LNCAP (cell line): ENCODE measurements at regions not wholly inside any gene's neighbourhood (a gene's known extent, or its start where the extent isn't known, plus 50 kb on each side); places are given as distances from the start of the nearest gene placed in this dataset.

Experiments used
- CTCF ChIP-seq: fragments of 450-650 bp; IDR thresholded peaks from 2 replicates; pipeline ENCODE4 v1.5.1; 2017; ENCODE audit warnings: mild to moderate bottlenecking

GRCh38 chr16:88309908-88310265 lies 72.9 kb upstream of the ZNF469 start:
- TF ChIP-seq CTCF = peak; percentile 30; the same call in 1 of the 2 replicates

GRCh38 chr16:88310796-88311605 lies 71.8 kb upstream of the ZNF469 start:
- TF ChIP-seq CTCF = no peak

GRCh38 chr16:88312732-88313131 lies 70.0 kb upstream of the ZNF469 start:
- TF ChIP-seq CTCF = no peak

- TF ChIP-seq CTCF = no peak
Measured at GRCh38 chr16:88314991-88315542, 67.7 kb upstream of the ZNF469 start.

GRCh38 chr16:88315543-88316105 lies 67.1 kb upstream of the ZNF469 start:
- no peak for TF ChIP-seq CTCF

GRCh38 chr16:88316151-88316550 lies 66.6 kb upstream of the ZNF469 start:
- TF ChIP-seq CTCF = no peak

GRCh38 chr16:88316941-88317612 lies 65.7 kb upstream of the ZNF469 start:
- no peak for TF ChIP-seq CTCF
